ENCODE measurements at regions not wholly inside any gene's neighbourhood (a gene's known extent, or its start where the extent isn't known, plus 50 kb on each side); places are given as distances from the start of the nearest gene placed in this dataset.

DNA sequence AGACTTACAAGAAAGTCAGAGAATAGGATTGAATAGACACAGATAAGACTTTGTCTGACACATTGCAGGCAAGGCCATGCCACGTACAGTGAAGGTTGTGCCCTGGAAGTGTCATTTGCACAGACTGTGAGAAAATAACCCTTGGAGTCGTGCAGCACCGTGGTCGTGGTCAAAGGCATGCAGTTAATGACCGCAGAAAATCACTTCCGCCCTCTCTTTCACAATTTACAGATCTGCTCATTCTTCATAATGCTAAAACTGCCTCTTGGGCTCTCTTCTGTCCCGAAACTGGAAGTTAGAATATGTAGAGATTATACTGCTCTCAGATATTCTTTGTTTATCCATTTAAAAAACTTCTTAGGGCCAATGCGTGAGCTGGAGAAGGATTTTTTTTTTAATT lies 73.2 kb upstream of the CTXND1 start:
- H3K9me3 ChIP-seq (ENCODE audit: low read length) = no peaks in the 10 kb centered on the region
- no peak overlapping the region for H2AFZ ChIP-seq (ENCODE audit: low read length)
- H3K9me2 ChIP-seq (replicated peaks; ENCODE audit: insufficient read depth, low read length) = no peaks in the 10 kb centered on the region
- no peaks in the 10 kb centered on the region for H3K79me2 ChIP-seq (ENCODE audit: low read length)
- no peaks in the 10 kb centered on the region for H3K36me3 ChIP-seq (ENCODE audit: insufficient read depth, low read length)
- no peaks in the 10 kb centered on the region for H4K20me1 ChIP-seq (ENCODE audit: insufficient read depth, low read depth, low read length)
- H3K27me3 ChIP-seq (ENCODE audit: low read length) = no peaks in the 10 kb centered on the region
- no peak for DNase-seq
- no peak overlapping the region for H3K4me3 ChIP-seq (ENCODE audit: low read length)
- no peak overlapping the region for H3K9ac ChIP-seq (ENCODE audit: low read length)
- no peak overlapping the region for H3K27ac ChIP-seq (ENCODE audit: low read length)
- no peak overlapping the region for H3K4me2 ChIP-seq (ENCODE audit: low read depth, low read length, poor library complexity, severe bottlenecking)
- no peaks in the 10 kb centered on the region for H3K4me1 ChIP-seq (ENCODE audit: low read length)

DNA sequence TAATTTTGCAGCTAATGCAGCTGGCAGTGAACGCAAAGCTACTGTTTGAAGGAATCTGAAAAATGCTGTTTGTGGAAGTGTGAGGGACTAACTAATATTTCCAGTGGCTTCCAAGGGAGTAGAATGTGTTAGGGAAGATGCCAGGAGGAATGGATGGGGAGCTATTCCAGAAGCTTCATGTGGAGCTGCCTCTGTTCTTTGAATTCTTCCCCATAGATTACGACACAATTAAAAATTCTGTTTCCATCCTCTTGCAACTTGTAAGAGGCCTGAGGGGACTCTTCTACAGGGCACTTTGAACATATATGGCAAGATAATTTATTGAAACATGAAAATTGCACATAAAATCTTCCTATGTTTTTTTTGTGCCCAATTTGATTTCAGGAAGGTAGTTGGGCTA lies 74.3 kb upstream of the CTXND1 start:
- no peaks in the 10 kb centered on the region for H3K36me3 ChIP-seq (ENCODE audit: insufficient read depth, low read length)
- no peak overlapping the region for H2AFZ ChIP-seq (ENCODE audit: low read length)
- H3K4me1 ChIP-seq (ENCODE audit: low read length) = no peaks in the 10 kb centered on the region
- H3K9me2 ChIP-seq (replicated peaks; ENCODE audit: insufficient read depth, low read length) = no peaks in the 10 kb centered on the region
- no peak overlapping the region for H3K4me3 ChIP-seq (ENCODE audit: low read length)
- no peak for DNase-seq
- H3K79me2 ChIP-seq (ENCODE audit: low read length) = no peaks in the 10 kb centered on the region
- no peaks in the 10 kb centered on the region for H3K27me3 ChIP-seq (ENCODE audit: low read length)
- H3K9ac ChIP-seq (ENCODE audit: low read length) = no peak overlapping the region
- no peaks in the 10 kb centered on the region for H4K20me1 ChIP-seq (ENCODE audit: insufficient read depth, low read depth, low read length)
- no peak overlapping the region for H3K27ac ChIP-seq (ENCODE audit: low read length)
- H3K4me2 ChIP-seq (ENCODE audit: low read depth, low read length, poor library complexity, severe bottlenecking) = no peak overlapping the region
- no peaks in the 10 kb centered on the region for H3K9me3 ChIP-seq (ENCODE audit: low read length)

DNA sequence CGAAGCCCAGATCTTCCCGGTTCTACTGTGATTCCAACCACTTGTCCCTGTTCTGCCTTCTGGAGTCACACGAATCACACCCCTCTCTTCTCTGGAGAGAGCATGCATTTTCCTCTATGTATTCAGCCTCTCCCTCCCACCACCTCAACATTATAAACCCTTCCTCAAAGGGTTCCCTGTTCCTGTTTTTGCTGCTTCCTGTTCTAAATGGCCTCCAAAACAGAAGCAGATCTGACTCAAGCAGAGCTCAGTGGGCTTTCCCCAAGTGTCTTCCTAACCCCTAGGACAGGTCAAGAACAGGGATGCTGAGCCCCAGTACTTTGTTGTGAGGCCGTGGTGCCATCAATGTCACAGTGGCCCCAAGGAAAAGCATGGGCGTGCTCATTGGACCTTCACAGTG lies 75.7 kb upstream of the ARNT2 start:
- H3K4me3 ChIP-seq (ENCODE audit: low read length) = no peak overlapping the region
- no peak for DNase-seq
- no peaks in the 10 kb centered on the region for H4K20me1 ChIP-seq (ENCODE audit: insufficient read depth, low read depth, low read length)
- H3K79me2 ChIP-seq (ENCODE audit: low read length) = no peaks in the 10 kb centered on the region
- H3K4me1 ChIP-seq (ENCODE audit: low read length) = no peaks in the 10 kb centered on the region
- H3K9ac ChIP-seq (ENCODE audit: low read length) = no peak overlapping the region
- H3K4me2 ChIP-seq (ENCODE audit: low read depth, low read length, poor library complexity, severe bottlenecking) = no peak overlapping the region
- H3K27me3 ChIP-seq (ENCODE audit: low read length) = no peaks in the 10 kb centered on the region
- no peaks in the 10 kb centered on the region for H3K36me3 ChIP-seq (ENCODE audit: insufficient read depth, low read length)
- no peaks in the 10 kb centered on the region for H3K9me3 ChIP-seq (ENCODE audit: low read length)
- no peak overlapping the region for H3K27ac ChIP-seq (ENCODE audit: low read length)
- no peak overlapping the region for H2AFZ ChIP-seq (ENCODE audit: low read length)
- H3K9me2 ChIP-seq (replicated peaks; ENCODE audit: insufficient read depth, low read length) = no peaks in the 10 kb centered on the region

DNA sequence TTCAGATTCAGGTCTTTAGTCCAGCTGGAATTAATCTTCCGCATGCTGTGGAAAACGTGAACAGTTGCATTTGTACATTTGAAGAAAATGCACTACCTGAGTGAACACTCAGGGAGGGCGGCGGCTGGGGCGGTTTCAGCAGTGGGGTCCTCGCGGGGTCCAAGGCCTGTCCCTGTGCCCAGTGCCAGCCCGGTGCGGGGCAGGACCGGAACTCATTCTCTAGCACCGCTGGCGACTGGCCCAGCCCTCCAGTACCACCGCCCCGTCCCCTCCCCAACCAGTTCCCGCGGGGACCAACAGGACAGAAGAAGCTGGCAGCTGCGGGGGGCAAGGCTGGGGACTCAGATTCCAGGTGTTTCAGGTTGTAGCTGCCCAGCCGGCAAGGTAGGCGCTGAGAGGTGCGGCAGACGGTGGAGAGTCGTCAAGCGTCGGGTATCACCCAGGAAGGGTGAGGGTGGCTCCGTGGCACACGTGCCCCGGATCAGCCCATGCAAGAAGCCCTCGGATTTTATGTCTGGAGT lies 72.2 kb upstream of the ARNT2 start:
- Histone ChIP-seq H3K79me2 (ENCODE audit: low read length) (no peaks in the 10 kb centered on the region), H3K4me2 (ENCODE audit: low read depth, low read length, poor library complexity, severe bottlenecking) (no peak overlapping the region), H3K9ac (ENCODE audit: low read length) (no peak overlapping the region), H2AFZ (ENCODE audit: low read length) (no peak overlapping the region), H3K9me2 (replicated peaks; ENCODE audit: insufficient read depth, low read length) (no peaks in the 10 kb centered on the region), H3K27ac (ENCODE audit: low read length) (no peak overlapping the region), H3K4me3 (ENCODE audit: low read length) (no peak overlapping the region), H3K36me3 (ENCODE audit: insufficient read depth, low read length) (no peaks in the 10 kb centered on the region), H4K20me1 (ENCODE audit: insufficient read depth, low read depth, low read length) (no peaks in the 10 kb centered on the region), H3K9me3 (ENCODE audit: low read length) (no peaks in the 10 kb centered on the region), H3K4me1 (ENCODE audit: low read length) (no peaks in the 10 kb centered on the region), H3K27me3 (ENCODE audit: low read length) (no peaks in the 10 kb centered on the region)
- DNase-seq = no peak

DNA sequence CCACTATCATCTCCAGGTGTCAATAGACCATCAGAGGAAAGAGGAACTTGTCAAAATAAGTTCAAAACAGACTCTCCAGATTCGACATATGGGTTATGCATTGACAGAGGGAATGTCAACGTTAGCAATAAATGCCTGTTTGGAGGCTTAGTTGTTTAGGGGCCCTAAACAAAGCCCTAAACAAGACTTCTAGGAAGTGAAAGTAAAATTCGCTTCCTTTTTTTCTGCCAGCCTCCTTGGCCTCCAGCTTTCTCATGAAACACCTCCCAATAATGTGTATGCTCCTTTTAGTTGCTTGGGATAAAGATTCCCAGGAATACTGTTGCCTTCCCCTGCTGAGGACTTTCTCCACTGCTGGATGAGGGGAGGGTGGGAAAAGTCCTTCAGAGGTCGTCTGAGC lies 70.9 kb upstream of the ARNT2 start:
- Histone ChIP-seq H3K27ac (ENCODE audit: low read length) (no peak overlapping the region), H3K9ac (ENCODE audit: low read length) (no peak overlapping the region), H3K4me3 (ENCODE audit: low read length) (no peak overlapping the region), H3K9me3 (ENCODE audit: low read length) (no peaks in the 10 kb centered on the region), H3K36me3 (ENCODE audit: insufficient read depth, low read length) (no peaks in the 10 kb centered on the region), H3K9me2 (replicated peaks; ENCODE audit: insufficient read depth, low read length) (no peaks in the 10 kb centered on the region), H3K4me2 (ENCODE audit: low read depth, low read length, poor library complexity, severe bottlenecking) (no peak overlapping the region), H4K20me1 (ENCODE audit: insufficient read depth, low read depth, low read length) (no peaks in the 10 kb centered on the region), H3K4me1 (ENCODE audit: low read length) (no peaks in the 10 kb centered on the region), H2AFZ (ENCODE audit: low read length) (no peak overlapping the region), H3K27me3 (ENCODE audit: low read length) (no peaks in the 10 kb centered on the region), H3K79me2 (ENCODE audit: low read length) (no peaks in the 10 kb centered on the region)
- no peak for DNase-seq

DNA sequence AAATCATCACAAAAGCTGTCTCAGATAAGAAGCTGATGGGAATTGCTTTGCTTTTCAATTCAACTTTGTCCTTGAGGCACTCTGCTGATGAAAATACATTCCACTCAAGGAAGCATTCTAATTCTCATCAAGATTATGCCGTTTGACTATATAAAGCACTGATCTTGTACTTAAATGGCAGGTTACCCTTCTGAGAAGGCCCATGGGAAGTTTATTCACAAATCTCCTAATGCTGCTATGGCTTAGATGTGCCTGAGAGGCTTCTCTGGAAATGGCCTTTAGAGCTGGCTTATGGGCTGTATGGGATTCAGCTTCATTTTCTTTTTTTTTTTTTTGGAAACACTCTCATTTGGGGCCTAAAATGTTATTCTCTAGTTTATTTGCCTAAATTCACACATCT lies 69.7 kb upstream of the ARNT2 start:
- no peak overlapping the region for H3K9ac ChIP-seq (ENCODE audit: low read length)
- no peak overlapping the region for H3K4me3 ChIP-seq (ENCODE audit: low read length)
- DNase-seq = no peak
- no peaks in the 10 kb centered on the region for H3K4me1 ChIP-seq (ENCODE audit: low read length)
- no peak overlapping the region for H2AFZ ChIP-seq (ENCODE audit: low read length)
- no peaks in the 10 kb centered on the region for H3K9me3 ChIP-seq (ENCODE audit: low read length)
- no peak overlapping the region for H3K4me2 ChIP-seq (ENCODE audit: low read depth, low read length, poor library complexity, severe bottlenecking)
- no peaks in the 10 kb centered on the region for H3K36me3 ChIP-seq (ENCODE audit: insufficient read depth, low read length)
- H4K20me1 ChIP-seq (ENCODE audit: insufficient read depth, low read depth, low read length) = no peaks in the 10 kb centered on the region
- H3K27me3 ChIP-seq (ENCODE audit: low read length) = no peaks in the 10 kb centered on the region
- no peak overlapping the region for H3K27ac ChIP-seq (ENCODE audit: low read length)
- no peaks in the 10 kb centered on the region for H3K79me2 ChIP-seq (ENCODE audit: low read length)
- no peaks in the 10 kb centered on the region for H3K9me2 ChIP-seq (replicated peaks; ENCODE audit: insufficient read depth, low read length)

DNA sequence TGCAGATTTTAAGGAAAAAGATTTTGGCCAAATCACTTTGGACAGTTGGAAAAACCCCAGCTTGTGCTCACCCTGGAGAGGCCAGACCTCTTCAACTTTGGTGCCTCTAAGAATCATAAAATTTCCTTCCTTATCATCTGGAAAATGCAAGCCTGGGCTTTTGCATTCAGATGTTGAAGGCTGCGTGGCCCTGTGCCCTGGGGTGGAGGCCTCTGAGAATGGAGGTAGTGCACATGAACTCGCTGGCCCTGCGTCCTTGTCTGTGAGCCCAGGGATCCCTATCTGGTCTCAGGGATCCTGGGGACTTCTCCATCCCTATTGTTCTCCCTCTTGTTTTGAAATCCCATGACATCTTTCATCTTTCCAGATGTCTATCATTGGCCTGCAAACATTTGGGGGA lies 64.6 kb upstream of the ARNT2 start:
- Histone ChIP-seq H3K4me3 (ENCODE audit: low read length) (no peak overlapping the region), H2AFZ (ENCODE audit: low read length) (no peak overlapping the region), H3K27ac (ENCODE audit: low read length) (no peak overlapping the region), H3K79me2 (ENCODE audit: low read length) (no peaks in the 10 kb centered on the region), H4K20me1 (ENCODE audit: insufficient read depth, low read depth, low read length) (no peaks in the 10 kb centered on the region), H3K9me2 (replicated peaks; ENCODE audit: insufficient read depth, low read length) (no peaks in the 10 kb centered on the region), H3K4me1 (ENCODE audit: low read length) (no peaks in the 10 kb centered on the region), H3K4me2 (ENCODE audit: low read depth, low read length, poor library complexity, severe bottlenecking) (no peak overlapping the region), H3K36me3 (ENCODE audit: insufficient read depth, low read length) (no peaks in the 10 kb centered on the region), H3K27me3 (ENCODE audit: low read length) (no peaks in the 10 kb centered on the region), H3K9me3 (ENCODE audit: low read length) (no peaks in the 10 kb centered on the region), H3K9ac (ENCODE audit: low read length) (no peak overlapping the region)
- no peak for DNase-seq

DNA sequence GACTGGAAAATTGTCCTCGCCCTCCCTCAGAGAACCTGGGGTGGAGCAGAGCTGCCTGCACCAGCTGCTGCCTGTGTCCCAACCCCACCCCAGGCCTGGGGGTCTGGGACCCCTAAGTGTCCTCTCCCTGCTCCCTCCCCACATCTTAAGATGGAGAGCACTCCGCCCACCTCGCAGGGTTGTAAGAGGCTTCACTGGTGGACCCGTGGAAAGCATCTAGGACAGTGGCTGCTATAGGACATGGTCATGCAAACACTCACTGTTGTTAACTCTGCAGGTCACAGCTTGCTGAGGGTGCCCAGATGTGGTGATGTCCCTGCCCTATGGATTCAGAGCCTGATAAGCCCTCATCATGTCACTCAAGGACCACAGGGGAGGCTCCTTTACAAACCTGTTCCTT lies 62.0 kb upstream of the ARNT2 start:
- H3K4me2 ChIP-seq (ENCODE audit: low read depth, low read length, poor library complexity, severe bottlenecking) = no peak overlapping the region
- H3K36me3 ChIP-seq (ENCODE audit: insufficient read depth, low read length) = no peaks in the 10 kb centered on the region
- H3K79me2 ChIP-seq (ENCODE audit: low read length) = no peaks in the 10 kb centered on the region
- no peaks in the 10 kb centered on the region for H3K9me3 ChIP-seq (ENCODE audit: low read length)
- no peaks in the 10 kb centered on the region for H4K20me1 ChIP-seq (ENCODE audit: insufficient read depth, low read depth, low read length)
- H3K4me1 ChIP-seq (ENCODE audit: low read length) = no peaks in the 10 kb centered on the region
- no peak overlapping the region for H2AFZ ChIP-seq (ENCODE audit: low read length)
- H3K27me3 ChIP-seq (ENCODE audit: low read length) = no peaks in the 10 kb centered on the region
- no peak for DNase-seq
- H3K9me2 ChIP-seq (replicated peaks; ENCODE audit: insufficient read depth, low read length) = no peaks in the 10 kb centered on the region
- H3K27ac ChIP-seq (ENCODE audit: low read length) = no peak overlapping the region
- no peak overlapping the region for H3K4me3 ChIP-seq (ENCODE audit: low read length)
- H3K9ac ChIP-seq (ENCODE audit: low read length) = no peak overlapping the region

DNA sequence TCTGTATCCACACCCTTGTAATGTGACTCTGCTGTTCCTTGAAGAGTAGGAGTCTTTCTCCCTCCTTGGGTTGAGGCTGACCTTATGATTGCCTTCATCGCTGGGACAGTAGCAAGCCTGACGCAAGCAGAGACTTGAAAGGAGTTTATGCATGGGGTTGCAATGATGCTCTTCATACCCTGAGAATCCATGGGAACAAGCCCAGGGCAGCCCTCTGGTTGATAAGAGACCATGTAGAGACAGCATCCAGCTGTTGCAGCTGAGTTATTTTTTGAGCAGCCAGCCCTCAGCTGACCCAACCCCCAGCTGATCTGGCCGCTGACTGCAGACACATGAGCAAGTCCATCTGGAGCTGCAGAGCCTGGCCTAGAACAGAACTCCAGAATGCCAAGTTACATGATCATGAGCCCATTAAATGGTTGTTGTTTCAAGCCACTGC lies 60.6 kb upstream of the ARNT2 start:
- H3K4me3 ChIP-seq (ENCODE audit: low read length) = no peak overlapping the region
- no peak for DNase-seq
- no peaks in the 10 kb centered on the region for H3K9me3 ChIP-seq (ENCODE audit: low read length)
- no peak overlapping the region for H3K4me2 ChIP-seq (ENCODE audit: low read depth, low read length, poor library complexity, severe bottlenecking)
- no peaks in the 10 kb centered on the region for H3K27me3 ChIP-seq (ENCODE audit: low read length)
- H3K27ac ChIP-seq (ENCODE audit: low read length) = no peak overlapping the region
- H4K20me1 ChIP-seq (ENCODE audit: insufficient read depth, low read depth, low read length) = no peaks in the 10 kb centered on the region
- no peak overlapping the region for H3K9ac ChIP-seq (ENCODE audit: low read length)
- no peaks in the 10 kb centered on the region for H3K79me2 ChIP-seq (ENCODE audit: low read length)
- no peak overlapping the region for H2AFZ ChIP-seq (ENCODE audit: low read length)
- H3K36me3 ChIP-seq (ENCODE audit: insufficient read depth, low read length) = no peaks in the 10 kb centered on the region
- H3K9me2 ChIP-seq (replicated peaks; ENCODE audit: insufficient read depth, low read length) = no peaks in the 10 kb centered on the region
- no peaks in the 10 kb centered on the region for H3K4me1 ChIP-seq (ENCODE audit: low read length)

All from Karpas-422 (cell line).